ENCODE measurements at regions not wholly inside any gene's neighbourhood (a gene's known extent, or its start where the extent isn't known, plus 50 kb on each side); places are given as distances from the start of the nearest gene placed in this dataset.
"Not testable (repeated sequence)": the region's sequence is repeated elsewhere in the genome, so short reads cannot be mapped to it uniquely, and the experiment has no call there.

- TF ChIP-seq, protein P1, sequence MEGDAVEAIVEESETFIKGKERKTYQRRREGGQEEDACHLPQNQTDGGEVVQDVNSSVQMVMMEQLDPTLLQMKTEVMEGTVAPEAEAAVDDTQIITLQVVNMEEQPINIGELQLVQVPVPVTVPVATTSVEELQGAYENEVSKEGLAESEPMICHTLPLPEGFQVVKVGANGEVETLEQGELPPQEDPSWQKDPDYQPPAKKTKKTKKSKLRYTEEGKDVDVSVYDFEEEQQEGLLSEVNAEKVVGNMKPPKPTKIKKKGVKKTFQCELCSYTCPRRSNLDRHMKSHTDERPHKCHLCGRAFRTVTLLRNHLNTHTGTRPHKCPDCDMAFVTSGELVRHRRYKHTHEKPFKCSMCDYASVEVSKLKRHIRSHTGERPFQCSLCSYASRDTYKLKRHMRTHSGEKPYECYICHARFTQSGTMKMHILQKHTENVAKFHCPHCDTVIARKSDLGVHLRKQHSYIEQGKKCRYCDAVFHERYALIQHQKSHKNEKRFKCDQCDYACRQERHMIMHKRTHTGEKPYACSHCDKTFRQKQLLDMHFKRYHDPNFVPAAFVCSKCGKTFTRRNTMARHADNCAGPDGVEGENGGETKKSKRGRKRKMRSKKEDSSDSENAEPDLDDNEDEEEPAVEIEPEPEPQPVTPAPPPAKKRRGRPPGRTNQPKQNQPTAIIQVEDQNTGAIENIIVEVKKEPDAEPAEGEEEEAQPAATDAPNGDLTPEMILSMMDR (IDR thresholded peaks at IDR 0.05): not testable (repeated sequence)
- TF ChIP-seq POLR2A (IDR thresholded peaks at IDR 0.05): not testable (repeated sequence)
Observed at GRCh38 chr5:39611076-39611475, 186.3 kb upstream of the DAB2 start.

All from uterus (tissue), 2 donors.